Hypothalamus (tissue), 51 donors: ENCODE measurements at regions not wholly inside any gene's neighbourhood (a gene's known extent, or its start where the extent isn't known, plus 50 kb on each side); places are given as distances from the start of the nearest gene placed in this dataset.
"Not testable (repeated sequence)": the region's sequence is repeated elsewhere in the genome, so short reads cannot be mapped to it uniquely, and the experiment has no call there.

Source experiments
- DNase-seq, 51 donors: peaks; one replicate each; lab custom pipeline; 2025; lab: John Stamatoyannopoulos, UW

- no peak for DNase-seq
Observed at GRCh38 chr5:17816944-17817343, 182.7 kb downstream of the TAF11L14 start.

GRCh38 chr5:17817990-17818389 is 183.7 kb downstream of the TAF11L14 start:
- no peak for DNase-seq

- DNase-seq = no peak
Observed at GRCh38 chr5:17819783-17820182, 185.5 kb downstream of the TAF11L14 start.

- DNase-seq = no peak
Observed at GRCh38 chr5:17828681-17829080, 194.4 kb downstream of the TAF11L14 start.

- DNase-seq = no peak
Observed at GRCh38 chr5:17829456-17829855, 195.2 kb downstream of the TAF11L14 start.

GRCh38 chr5:17831279-17831678 is 197.0 kb downstream of the TAF11L14 start:
- DNase-seq = peak in 2 of 51 donors; percentile 6 to 55

GRCh38 chr5:17832949-17833745 is 198.9 kb downstream of the TAF11L14 start:
- no peak for DNase-seq

- DNase-seq = no peak
Observed at GRCh38 chr5:17837757-17838156, 203.5 kb downstream of the TAF11L14 start.

- no peak for DNase-seq
Observed at GRCh38 chr5:17838469-17838868, 204.2 kb downstream of the TAF11L14 start.

- DNase-seq = no peak
Observed at GRCh38 chr5:17839848-17840247, 205.6 kb downstream of the TAF11L14 start.

- no peak for DNase-seq
Observed at GRCh38 chr5:17846496-17846895, 212.2 kb downstream of the TAF11L14 start.

GRCh38 chr5:17847286-17847685 is 213.0 kb downstream of the TAF11L14 start:
- DNase-seq = no peak

GRCh38 chr5:17852111-17852510 is 217.9 kb downstream of the TAF11L14 start:
- DNase-seq = no peak

- DNase-seq = no peak
Observed at GRCh38 chr5:17852740-17853139, 218.5 kb downstream of the TAF11L14 start.

- DNase-seq = no peak
Observed at GRCh38 chr5:17854901-17855300, 220.6 kb downstream of the TAF11L14 start.

GRCh38 chr5:17860660-17861315 is 226.5 kb downstream of the TAF11L14 start:
- no peak for DNase-seq

GRCh38 chr5:17864903-17865302 is 230.6 kb downstream of the TAF11L14 start:
- not testable (repeated sequence) for DNase-seq

- DNase-seq = not testable (repeated sequence)
Observed at GRCh38 chr5:17865966-17866365, 231.7 kb downstream of the TAF11L14 start.

- no peak for DNase-seq
Observed at GRCh38 chr5:17872204-17872603, 237.9 kb downstream of the TAF11L14 start.

- DNase-seq = no peak
Observed at GRCh38 chr5:17878541-17878940, 244.3 kb downstream of the TAF11L14 start.

- no peak for DNase-seq
Observed at GRCh38 chr5:17879276-17879675, 245.0 kb downstream of the TAF11L14 start.

GRCh38 chr5:17880869-17881268 is 246.6 kb downstream of the TAF11L14 start:
- no peak for DNase-seq
